GM21737 (cell line): ENCODE measurements at regions not wholly inside any gene's neighbourhood (a gene's known extent, or its start where the extent isn't known, plus 50 kb on each side); places are given as distances from the start of the nearest gene placed in this dataset.
"Not testable (repeated sequence)": the region's sequence is repeated elsewhere in the genome, so short reads cannot be mapped to it uniquely, and the experiment has no call there.

ENCODE experiments used
- ATAC-seq: cut with Tn5 transposase; IDR thresholded peaks from one replicate; pipeline ENCODE4 v1.9.1; 2021; ENCODE audit warnings: mild to moderate bottlenecking, moderate library complexity; ENCODE audit not compliant: unreplicated experiment

GRCh38 chr6:6724539-6725467 lies 136.3 kb downstream of the LY86 start:
- peak; percentile 57 for ATAC-seq

- ATAC-seq = no peak
These were observed 137.1 kb downstream of the LY86 start for GRCh38 chr6:6725468-6726209.

DNA sequence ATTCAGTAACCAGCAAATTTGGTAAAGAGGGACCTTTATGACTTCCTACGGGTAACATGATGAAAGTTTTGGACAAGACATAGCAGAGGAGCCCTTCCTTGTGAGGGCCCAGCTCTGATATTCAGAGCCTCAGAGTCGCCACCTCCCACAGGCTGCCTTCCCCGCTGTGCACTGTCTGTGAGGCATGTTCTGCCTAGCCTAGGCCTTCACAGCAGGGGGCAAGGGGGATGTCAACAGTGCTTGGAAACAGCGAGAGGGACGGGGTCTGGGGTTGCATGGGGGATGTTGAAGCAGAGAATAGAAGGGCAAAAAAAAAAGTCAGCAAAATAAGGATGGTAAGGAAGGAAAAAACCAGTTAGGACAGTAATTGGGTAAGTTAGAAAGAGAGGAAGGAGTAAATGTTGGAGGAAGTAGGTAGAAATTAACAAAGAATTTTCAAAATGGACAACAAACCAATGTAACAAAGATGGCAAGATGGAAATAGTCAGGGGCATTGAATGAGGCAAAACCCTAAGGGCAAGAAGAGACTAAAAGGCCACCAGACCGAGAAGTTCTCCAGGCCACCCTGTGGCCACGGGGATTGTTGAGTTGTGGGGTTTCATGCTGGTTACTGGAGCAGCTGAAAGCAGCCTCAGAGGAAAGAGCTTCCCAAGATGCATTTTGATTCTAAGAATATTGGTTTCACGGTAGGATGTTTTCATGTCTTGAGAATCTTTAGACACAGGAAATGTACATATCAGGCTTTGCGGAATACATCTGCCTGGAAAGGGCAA lies 139.8 kb downstream of the LY86 start:
- ATAC-seq = no peak

DNA sequence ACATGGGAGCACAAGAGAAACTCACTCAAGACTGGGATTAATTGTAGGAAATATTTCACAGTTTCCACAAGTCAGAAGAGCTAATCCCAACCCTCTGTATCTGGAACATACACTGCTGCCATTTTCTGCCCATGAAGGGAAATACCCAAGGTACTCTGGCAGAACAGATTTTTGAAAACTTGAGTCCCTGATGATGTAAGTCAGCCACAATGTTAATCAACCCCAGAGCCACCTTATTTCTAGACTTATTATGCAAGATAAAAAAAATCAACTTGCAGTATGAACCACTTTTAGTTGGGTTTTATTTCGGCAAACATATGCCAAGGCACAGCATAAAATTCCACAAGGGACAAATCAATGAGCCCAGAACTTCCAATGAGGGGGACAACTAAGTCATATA lies 141.5 kb downstream of the LY86 start:
- ATAC-seq = no peak

DNA sequence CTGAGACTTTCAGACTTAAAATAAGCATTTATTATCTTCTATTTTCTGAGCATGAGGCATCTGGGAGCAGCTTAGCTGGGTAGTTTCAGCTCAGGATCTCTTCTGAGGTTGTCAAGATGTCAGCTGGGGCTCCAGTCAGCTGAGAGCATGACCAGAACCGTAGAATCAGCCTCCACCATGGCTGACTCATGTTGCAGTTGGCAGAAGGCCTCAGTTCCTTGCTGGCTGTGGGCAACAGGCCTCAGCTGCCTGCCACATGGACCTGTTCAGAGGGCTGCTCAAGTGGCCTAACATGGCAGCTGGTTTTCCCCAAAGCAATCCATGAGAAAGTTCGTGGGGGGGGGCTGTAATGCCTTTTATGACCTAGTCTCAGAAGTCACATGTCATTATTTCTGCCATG lies 142.3 kb downstream of the LY86 start:
- ATAC-seq = no peak

GRCh38 chr6:6734479-6735465 lies 146.3 kb downstream of the LY86 start:
- ATAC-seq = no peak

DNA sequence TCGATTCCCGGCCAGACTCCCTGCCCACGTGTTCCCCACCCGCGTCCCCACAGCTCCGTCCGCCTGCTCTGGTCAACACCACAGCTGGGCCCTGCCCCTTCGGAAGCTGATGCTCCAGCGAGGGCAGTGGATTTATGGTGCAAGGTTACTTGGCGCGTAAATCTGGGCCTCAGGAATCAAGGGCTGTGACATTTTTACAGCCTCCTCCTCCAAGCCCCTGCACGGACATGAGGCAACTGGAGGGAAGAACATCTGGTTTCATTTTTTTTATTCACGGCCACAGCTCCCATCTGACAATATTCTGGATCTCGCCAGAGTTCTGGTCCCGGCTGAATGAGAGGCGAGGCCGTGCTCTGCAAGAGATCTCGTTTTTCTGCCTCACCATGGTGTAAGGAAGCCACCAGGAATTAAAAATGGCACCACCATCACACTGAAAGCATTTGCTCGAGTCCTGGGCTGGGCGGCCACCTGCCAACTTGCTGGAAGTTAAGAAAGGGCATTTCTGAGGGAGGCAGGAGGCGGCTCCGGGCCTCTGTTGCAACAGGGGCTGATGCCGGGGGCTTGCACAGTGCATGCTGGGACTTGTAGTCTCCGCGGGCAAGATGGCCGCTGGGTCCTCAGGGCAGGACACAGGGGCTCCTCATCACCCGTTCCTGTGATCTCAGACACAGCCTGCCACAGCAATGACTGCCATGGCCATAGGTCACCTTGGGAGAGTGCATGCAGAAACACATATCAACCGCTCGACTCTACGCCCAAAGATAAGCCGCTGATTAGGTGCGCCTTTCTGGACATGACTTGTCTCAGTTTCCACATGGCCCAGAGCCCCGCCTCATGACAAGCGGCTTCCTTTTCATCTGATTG lies 148.5 kb downstream of the LY86 start:
- no peak for ATAC-seq

- ATAC-seq = no peak
These were observed 149.2 kb downstream of the LY86 start for GRCh38 chr6:6737671-6738070.

GRCh38 chr6:6738108-6738507 lies 149.6 kb downstream of the LY86 start:
- ATAC-seq = no peak

GRCh38 chr6:6738922-6739716 lies 150.6 kb downstream of the LY86 start:
- ATAC-seq = no peak

DNA sequence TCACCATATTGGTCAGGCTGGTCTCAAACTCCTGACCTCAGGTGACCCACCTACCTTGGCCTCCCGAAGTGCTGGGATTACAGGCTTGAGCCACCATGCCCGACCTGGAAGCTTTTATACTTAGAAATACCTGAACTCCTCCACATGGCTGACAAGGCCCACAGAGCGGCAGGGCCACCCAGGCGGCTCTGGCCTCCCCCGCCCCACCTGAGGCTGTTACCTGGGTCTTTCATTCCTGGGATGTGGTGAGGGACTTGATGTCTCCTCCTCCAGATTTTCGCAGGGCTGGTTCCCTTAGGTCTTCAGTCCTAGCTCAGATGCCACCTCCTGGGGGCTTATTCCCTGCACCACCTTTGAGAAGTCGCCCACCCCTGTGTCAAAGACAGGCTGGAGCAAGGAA lies 152.1 kb downstream of the LY86 start:
- ATAC-seq = no peak

GRCh38 chr6:6741264-6741663 lies 152.7 kb downstream of the LY86 start:
- no peak for ATAC-seq

GRCh38 chr6:6742535-6742934 lies 154.0 kb downstream of the LY86 start:
- ATAC-seq = no peak

DNA sequence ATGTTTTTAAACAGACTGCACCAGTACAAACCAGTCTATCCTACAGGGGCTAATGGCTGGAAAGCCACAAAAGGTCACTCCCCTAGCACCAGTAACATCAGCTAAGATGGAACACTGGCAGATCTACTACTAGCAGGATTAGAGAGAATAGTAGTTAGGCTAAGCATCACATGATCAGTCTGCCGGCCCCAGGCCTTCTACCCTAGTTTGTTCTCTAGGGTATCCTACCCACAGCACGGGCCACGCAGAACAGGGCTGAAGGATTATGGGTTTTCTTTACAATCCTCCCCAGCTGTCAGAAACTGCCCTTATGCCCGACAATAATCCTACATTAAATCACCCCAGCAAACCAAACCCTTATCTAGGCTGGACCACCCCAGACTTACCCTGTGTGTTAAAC lies 156.0 kb downstream of the LY86 start:
- ATAC-seq = no peak

DNA sequence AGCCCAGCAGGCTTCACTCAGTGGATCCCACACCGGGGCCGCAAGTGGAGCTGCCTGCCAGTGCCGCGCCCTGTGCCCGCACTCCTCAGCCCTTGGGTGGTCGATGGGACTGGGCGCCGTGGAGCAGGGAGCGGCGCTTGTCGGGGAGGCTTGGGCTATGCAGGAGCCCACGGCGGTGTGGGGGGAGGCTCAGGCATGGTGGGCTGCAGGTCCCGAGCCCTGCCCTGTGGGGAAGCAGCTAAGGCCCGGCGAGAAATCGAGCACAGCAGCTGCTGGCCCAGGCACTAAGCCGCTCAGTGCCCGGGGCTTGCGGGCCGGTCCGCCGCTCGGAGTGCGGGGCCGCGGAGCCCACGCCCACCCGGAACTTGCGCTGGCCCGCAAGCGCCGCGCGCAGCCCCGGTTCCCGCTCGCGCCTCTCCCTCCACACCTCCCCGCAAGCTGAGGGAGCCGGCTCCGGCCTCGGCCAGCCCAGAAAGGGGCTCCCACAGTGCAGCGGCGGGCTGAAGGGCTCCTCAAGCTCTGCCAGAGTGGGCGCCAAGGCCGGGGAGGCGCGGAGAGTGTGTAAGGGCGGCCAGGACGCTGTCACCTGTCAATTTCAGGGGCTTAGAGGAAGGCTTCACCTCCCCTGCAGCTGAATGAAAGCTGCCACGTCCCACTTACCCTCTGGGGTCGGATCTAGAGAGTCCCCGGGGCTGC lies 157.3 kb downstream of the LY86 start:
- not testable (repeated sequence) for ATAC-seq

GRCh38 chr6:6746333-6746969 lies 157.9 kb downstream of the LY86 start:
- no peak for ATAC-seq

DNA sequence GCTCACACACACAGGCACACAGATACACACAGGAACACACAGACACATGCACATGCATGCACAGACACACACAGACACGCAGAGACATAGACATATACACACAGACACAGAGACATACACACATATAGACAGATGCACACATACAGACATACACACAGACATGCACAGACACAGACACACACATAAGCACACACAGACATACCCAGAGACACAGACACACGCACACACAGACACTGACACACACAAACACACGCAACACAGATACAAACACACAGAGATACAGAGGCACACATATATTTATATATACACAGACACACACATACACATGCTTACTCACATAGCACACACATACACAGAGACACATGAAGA lies 158.4 kb downstream of the LY86 start:
- ATAC-seq = no peak
